Peyer's patch (tissue), 4 donors: ENCODE measurements at regions not wholly inside any gene's neighbourhood (a gene's known extent, or its start where the extent isn't known, plus 50 kb on each side); places are given as distances from the start of the nearest gene placed in this dataset.
A peak's percentile ranks its signal among the peaks of the same experiment; 100 is the strongest.
"Not testable (repeated sequence)": the region's sequence is repeated elsewhere in the genome, so short reads cannot be mapped to it uniquely, and the experiment has no call there.

ENCODE experiments used
- DNase-seq, 3 donors: peaks; one replicate each; pipeline ENCODE4 v3.0.0-alpha.2; 2017 to 2019
- H3K27ac ChIP-seq, 4 donors: fragments of 200-600 bp; sonication (generic); one replicate each; pipeline ENCODE4 v1.5.1; 2016 to 2019
- H3K27me3 ChIP-seq, 2 donors: fragments of 200-600 bp; sonication (generic); one replicate each; pipeline ENCODE4 v1.5.1; 2019
- H3K36me3 ChIP-seq, 3 donors: fragments of 200-600 bp; sonication (generic); one replicate each; pipeline ENCODE4 v1.5.1; 2016 to 2019
- H3K4me1 ChIP-seq, 4 donors: fragments of 200-600 bp; sonication (generic); one replicate each; pipeline ENCODE4 v1.5.1; 2016 to 2019
- H3K4me3 ChIP-seq, 4 donors: fragments of 200-600 bp; sonication (generic); 1 replicate in 3 of 4; 2 replicates in 1 of 4; pipeline ENCODE4 v1.5.1; 2016 to 2019; ENCODE audit warnings: mild to moderate bottlenecking in 1 of 4
- H3K9me3 ChIP-seq, 4 donors: fragments of 200-600 bp; sonication (generic); one replicate each; pipeline ENCODE4 v1.5.1; 2016 to 2019; ENCODE audit warnings: mild to moderate bottlenecking in 1 of 4
- CTCF ChIP-seq, 6 experiments: fragments of 450-650 bp in 4 of 6; fragments of 200-600 bp in 2 of 6; sonication (generic) in 1 of 6; IDR thresholded peaks; one replicate each; pipeline ENCODE4 v1.5.1; 2017 to 2019; ENCODE audit warnings: antibody characterized with exemption in 6 of 6, mild to moderate bottlenecking in 3 of 6, moderate library complexity in 1 of 6
- POLR2A ChIP-seq, 2 donors: fragments of 450-650 bp; IDR thresholded peaks; one replicate each; pipeline ENCODE4 v1.5.1; 2017; ENCODE audit warnings: antibody characterized with exemption in 2 of 2, mild to moderate bottlenecking in 2 of 2, moderate library complexity in 2 of 2

DNA sequence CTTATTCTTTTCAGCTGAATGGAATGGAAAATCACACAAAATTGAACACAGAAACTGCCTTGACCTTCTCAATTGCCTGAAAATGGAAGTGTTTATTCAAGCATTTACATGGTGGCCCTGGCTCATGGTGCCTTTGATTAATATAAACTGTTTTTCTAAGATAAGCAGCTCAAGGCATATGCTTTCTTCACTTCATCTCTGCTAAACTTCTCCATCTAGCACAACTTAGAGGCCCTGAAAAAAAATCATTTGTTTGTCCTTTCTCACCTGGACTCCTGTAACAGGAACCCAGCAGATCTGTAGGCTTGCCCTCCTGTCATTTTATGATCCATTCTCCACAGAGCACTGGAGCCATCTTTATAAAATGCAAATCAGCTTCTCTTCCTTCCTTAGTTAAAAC is 117.5 kb upstream of the KRR1 start:
- no peak overlapping the region for H3K27ac ChIP-seq
- H3K36me3 ChIP-seq: no peaks in the 10 kb centered on the region
- TF ChIP-seq CTCF (IDR thresholded peaks at IDR 0.05) (no peak), POLR2A (IDR thresholded peaks at IDR 0.05) (no peak)
- no peak for DNase-seq
- H3K4me3 ChIP-seq: no peak overlapping the region
- no peaks in the 10 kb centered on the region for H3K4me1 ChIP-seq
- H3K9me3 ChIP-seq: no peaks in the 10 kb centered on the region
- no peaks in the 10 kb centered on the region for H3K27me3 ChIP-seq

GRCh38 chr12:75628511-75628910 is 117.1 kb upstream of the KRR1 start:
- Histone ChIP-seq H3K36me3 (no peaks in the 10 kb centered on the region), H3K4me3 (no peak overlapping the region), H3K27me3 (no peaks in the 10 kb centered on the region), H3K27ac (no peak overlapping the region), H3K4me1 (no peaks in the 10 kb centered on the region), H3K9me3 (no peaks in the 10 kb centered on the region)
- no peak for DNase-seq
- TF ChIP-seq POLR2A (IDR thresholded peaks at IDR 0.05): no peak
- TF ChIP-seq CTCF (IDR thresholded peaks at IDR 0.05): no peak

- Histone ChIP-seq H3K27ac (no peak overlapping the region), H3K27me3 (no peaks in the 10 kb centered on the region), H3K4me1 (no peaks in the 10 kb centered on the region), H3K4me3 (no peak overlapping the region), H3K9me3 (no peaks in the 10 kb centered on the region), H3K36me3 (no peaks in the 10 kb centered on the region)
- peak in 1 of 6 experiments; percentile 25 for TF ChIP-seq CTCF (IDR thresholded peaks at IDR 0.05)
- TF ChIP-seq POLR2A (IDR thresholded peaks at IDR 0.05): no peak
- no peak for DNase-seq
Measured at GRCh38 chr12:75623631-75624154, 112.3 kb upstream of the KRR1 start.

GRCh38 chr12:75622492-75622891 is 111.1 kb upstream of the KRR1 start:
- Histone ChIP-seq H3K27me3 (no peaks in the 10 kb centered on the region), H3K36me3 (no peaks in the 10 kb centered on the region), H3K4me3 (no peak overlapping the region), H3K9me3 (no peaks in the 10 kb centered on the region), H3K27ac (no peak overlapping the region), H3K4me1 (no peaks in the 10 kb centered on the region)
- no peak for DNase-seq
- no peak for TF ChIP-seq CTCF (IDR thresholded peaks at IDR 0.05)

DNA sequence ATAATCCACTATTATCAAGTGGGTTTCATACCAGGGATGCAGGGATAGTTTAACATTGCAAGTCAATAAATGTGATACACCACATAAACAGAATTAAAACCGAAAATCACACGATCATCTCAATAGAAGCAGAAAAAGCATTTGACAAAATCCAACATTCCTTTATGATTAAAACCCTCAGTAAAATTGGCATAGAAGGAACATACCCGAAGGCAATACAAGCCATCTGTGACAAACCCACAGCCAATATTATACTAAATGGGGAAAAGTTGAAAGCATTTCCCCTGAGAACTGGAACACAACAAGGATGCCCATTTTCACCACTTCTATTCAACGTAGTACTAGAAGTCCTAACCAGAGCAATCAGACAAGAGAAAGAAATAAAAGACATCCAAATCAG is 103.0 kb upstream of the KRR1 start:
- not testable (repeated sequence) for H3K9me3 ChIP-seq, H3K36me3 ChIP-seq, H3K27ac ChIP-seq, H3K27me3 ChIP-seq, DNase-seq, H3K4me1 ChIP-seq, H3K4me3 ChIP-seq

GRCh38 chr12:75613981-75614380 is 102.6 kb upstream of the KRR1 start:
- Histone ChIP-seq H3K4me1 (no peaks in the 10 kb centered on the region), H3K4me3 (no peak overlapping the region), H3K27ac (no peak overlapping the region), H3K9me3 (no peaks in the 10 kb centered on the region), H3K27me3 (no peaks in the 10 kb centered on the region), H3K36me3 (no peaks in the 10 kb centered on the region)
- no peak for DNase-seq
- TF ChIP-seq CTCF (IDR thresholded peaks at IDR 0.05): no peak
- TF ChIP-seq POLR2A (IDR thresholded peaks at IDR 0.05): no peak
